BJ (cell line): ENCODE measurements at regions not wholly inside any gene's neighbourhood (a gene's known extent, or its start where the extent isn't known, plus 50 kb on each side); places are given as distances from the start of the nearest gene placed in this dataset.

ENCODE experiments used
- CTCF ChIA-PET: fragments of 350-600 bp; formaldehyde crosslinking; extraction: SDS; loops from one replicate; lab custom pipeline; 2021; ENCODE audit warnings: antibody characterized with exemption, inconsistent platforms; lab: Yijun Ruan, JAX
- POLR2A ChIA-PET: fragments of 300-600 bp; sonication (Branson Sonifier 250); formaldehyde crosslinking; extraction: SDS; loops from one replicate; lab custom pipeline; 2021; ENCODE audit warnings: antibody characterized with exemption; lab: Charles Lee
- DNase-seq: peaks from one replicate; pipeline ENCODE4 v3.0.0-alpha.2; 2011; ENCODE audit warnings: low read depth
- H3K27me3 ChIP-seq: 2 replicates; pipeline ENCODE4 v1.6.0; 2011; ENCODE audit warnings: low read length; ENCODE audit not compliant: control insufficient read depth, insufficient read depth
- H3K36me3 ChIP-seq: 2 replicates; pipeline ENCODE4 v1.5.1; 2011; ENCODE audit warnings: low read length; ENCODE audit not compliant: control insufficient read depth, insufficient read depth
- H3K4me3 ChIP-seq: 2 replicates; pipeline ENCODE4 v1.5.1; 2011; ENCODE audit warnings: low read depth, mild to moderate bottlenecking, control low read depth, low read length
- TF ChIP-seq, protein P1 (sequence below): IDR thresholded peaks from 2 replicates; pipeline ENCODE4 v1.5.1; 2011; ENCODE audit warnings: low read depth, mild to moderate bottlenecking, control low read depth, inconsistent platforms, low read length, moderate library complexity; ENCODE audit not compliant: insufficient read depth

GRCh38 chr7:84845971-84846370 is 340.9 kb downstream of the SEMA3D start:
- Histone ChIP-seq H3K27me3 (no peaks in the 10 kb centered on the region), H3K36me3 (no peaks in the 10 kb centered on the region), H3K4me3 (no peak overlapping the region)
- POLR2A ChIA-PET = no interaction called here
- CTCF ChIA-PET = no interaction called here
- TF ChIP-seq, protein P1, sequence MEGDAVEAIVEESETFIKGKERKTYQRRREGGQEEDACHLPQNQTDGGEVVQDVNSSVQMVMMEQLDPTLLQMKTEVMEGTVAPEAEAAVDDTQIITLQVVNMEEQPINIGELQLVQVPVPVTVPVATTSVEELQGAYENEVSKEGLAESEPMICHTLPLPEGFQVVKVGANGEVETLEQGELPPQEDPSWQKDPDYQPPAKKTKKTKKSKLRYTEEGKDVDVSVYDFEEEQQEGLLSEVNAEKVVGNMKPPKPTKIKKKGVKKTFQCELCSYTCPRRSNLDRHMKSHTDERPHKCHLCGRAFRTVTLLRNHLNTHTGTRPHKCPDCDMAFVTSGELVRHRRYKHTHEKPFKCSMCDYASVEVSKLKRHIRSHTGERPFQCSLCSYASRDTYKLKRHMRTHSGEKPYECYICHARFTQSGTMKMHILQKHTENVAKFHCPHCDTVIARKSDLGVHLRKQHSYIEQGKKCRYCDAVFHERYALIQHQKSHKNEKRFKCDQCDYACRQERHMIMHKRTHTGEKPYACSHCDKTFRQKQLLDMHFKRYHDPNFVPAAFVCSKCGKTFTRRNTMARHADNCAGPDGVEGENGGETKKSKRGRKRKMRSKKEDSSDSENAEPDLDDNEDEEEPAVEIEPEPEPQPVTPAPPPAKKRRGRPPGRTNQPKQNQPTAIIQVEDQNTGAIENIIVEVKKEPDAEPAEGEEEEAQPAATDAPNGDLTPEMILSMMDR = no peak
- no peak for DNase-seq

GRCh38 chr7:84844771-84845170 is 342.1 kb downstream of the SEMA3D start:
- TF ChIP-seq, protein P1 = no peak
- Histone ChIP-seq H3K27me3 (no peaks in the 10 kb centered on the region), H3K4me3 (no peak overlapping the region), H3K36me3 (no peaks in the 10 kb centered on the region)
- ChIA-PET POLR2A (no interaction called here), CTCF (no interaction called here)
- DNase-seq = no peak

DNA sequence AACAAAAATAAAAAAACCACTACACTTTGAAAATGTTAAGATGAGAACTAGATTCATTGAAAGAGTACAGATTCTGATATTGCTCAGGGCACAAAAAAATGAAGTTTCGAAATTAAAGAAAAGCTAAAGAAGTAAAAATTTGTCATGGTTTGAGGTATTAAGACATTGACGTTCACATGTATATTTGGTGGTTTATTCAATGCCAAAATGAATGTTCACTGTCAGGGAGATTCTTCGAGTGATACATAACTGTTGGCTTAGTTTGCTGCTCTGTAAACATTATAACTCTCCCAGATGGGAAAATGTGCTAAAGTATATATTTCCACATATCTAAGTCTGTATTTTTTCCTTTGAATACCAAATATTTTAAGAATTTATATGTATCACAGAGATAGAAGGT is 345.0 kb downstream of the SEMA3D start:
- POLR2A ChIA-PET = no interaction called here

GRCh38 chr7:84838857-84839256 is 348.0 kb downstream of the SEMA3D start:
- ChIA-PET POLR2A (no interaction called here), CTCF (no interaction called here)
- DNase-seq = no peak
- H3K27me3 ChIP-seq = no peaks in the 10 kb centered on the region
- no peaks in the 10 kb centered on the region for H3K36me3 ChIP-seq
- H3K4me3 ChIP-seq = no peak overlapping the region
- TF ChIP-seq, protein P1 = no peak

More for the DNA sequence above, 345.0 kb downstream of the SEMA3D start:
- no peaks in the 10 kb centered on the region for H3K27me3 ChIP-seq
- H3K36me3 ChIP-seq = no peaks in the 10 kb centered on the region
- CTCF ChIA-PET = no interaction called here
- TF ChIP-seq, protein P1 = no peak
- no peak overlapping the region for H3K4me3 ChIP-seq
- no peak for DNase-seq

DNA sequence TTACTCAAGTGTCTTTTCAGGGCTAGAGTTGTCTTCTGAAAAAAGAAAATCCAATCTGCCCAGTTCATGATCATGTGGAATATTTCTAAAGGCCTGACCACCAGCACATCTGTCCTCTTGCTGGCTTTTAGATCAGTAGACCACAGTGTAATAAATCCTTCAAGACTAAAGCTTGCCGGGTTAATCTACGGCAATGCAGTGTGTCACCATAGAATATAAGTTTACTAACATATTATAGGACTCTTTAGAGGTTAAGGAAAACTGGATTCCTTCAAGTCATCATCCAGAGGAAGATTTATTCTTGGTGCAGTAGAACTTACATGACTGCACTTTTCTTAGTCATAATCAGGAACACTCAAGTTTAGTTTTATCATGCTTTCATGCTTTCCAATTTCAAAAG is 349.5 kb downstream of the SEMA3D start:
- CTCF ChIA-PET = interaction anchor here (0.7 to 0.9 kb wide), 2 partner anchors 9 to 61 kb away, joined by 3 to 4 read pairs; no protein-coding TSS in a partner anchor
- POLR2A ChIA-PET = no interaction called here

More for the DNA sequence above, 349.5 kb downstream of the SEMA3D start:
- no peak for DNase-seq
- H3K4me3 ChIP-seq = no peak overlapping the region
- H3K27me3 ChIP-seq = no peaks in the 10 kb centered on the region
- TF ChIP-seq, protein P1 = no peak
- H3K36me3 ChIP-seq = no peaks in the 10 kb centered on the region
